Stimulated activated CD8-positive, alpha-beta memory T cell treated with anti-CD3 and anti-CD28 coated beads, Interleukin-7, amount 100 ng/mL, for 24 hours (primary cell): ENCODE measurements at regions not wholly inside any gene's neighbourhood (a gene's known extent, or its start where the extent isn't known, plus 50 kb on each side); places are given as distances from the start of the nearest gene placed in this dataset.

Experiments used
- DNase-seq: peaks from one replicate; pipeline ENCODE4 v3.0.0-alpha.2; 2020; ENCODE audit warnings: low read depth

- DNase-seq, result no peak
These were observed 395.2 kb upstream of the DCN start for GRCh38 chr12:91577586-91578539.

- DNase-seq, result no peak
These were observed 393.8 kb upstream of the DCN start for GRCh38 chr12:91576432-91576831.

GRCh38 chr12:91575630-91576029, 393.0 kb upstream of the DCN start:
- no peak for DNase-seq

- no peak for DNase-seq
These were observed 392.4 kb upstream of the DCN start for GRCh38 chr12:91574975-91575374.

- no peak for DNase-seq
These were observed 391.8 kb upstream of the DCN start for GRCh38 chr12:91574391-91574790.

- no peak for DNase-seq
These were observed 390.3 kb upstream of the DCN start for GRCh38 chr12:91572869-91573268.

- no peak for DNase-seq
These were observed 384.5 kb upstream of the DCN start for GRCh38 chr12:91567100-91567485.

- DNase-seq, result no peak
These were observed 383.9 kb upstream of the DCN start for GRCh38 chr12:91566328-91567099.

- DNase-seq, result no peak
These were observed 383.2 kb upstream of the DCN start for GRCh38 chr12:91565846-91566245.

- no peak for DNase-seq
These were observed 382.6 kb upstream of the DCN start for GRCh38 chr12:91565246-91565645.

- DNase-seq, result no peak
These were observed 380.6 kb upstream of the DCN start for GRCh38 chr12:91563011-91563765.

- no peak for DNase-seq
These were observed 379.9 kb upstream of the DCN start for GRCh38 chr12:91562476-91562875.

GRCh38 chr12:91561958-91562325, 379.3 kb upstream of the DCN start:
- no peak for DNase-seq

- no peak for DNase-seq
These were observed 378.8 kb upstream of the DCN start for GRCh38 chr12:91561301-91561957.

- no peak for DNase-seq
These were observed 374.3 kb upstream of the DCN start for GRCh38 chr12:91556909-91557308.

- DNase-seq, result no peak
These were observed 373.1 kb upstream of the DCN start for GRCh38 chr12:91555436-91556415.

GRCh38 chr12:91551927-91552326, 369.3 kb upstream of the DCN start:
- DNase-seq, result no peak

- no peak for DNase-seq
These were observed 368.6 kb upstream of the DCN start for GRCh38 chr12:91551242-91551641.

- no peak for DNase-seq
These were observed 360.0 kb upstream of the DCN start for GRCh38 chr12:91542666-91543065.

- no peak for DNase-seq
These were observed 359.4 kb upstream of the DCN start for GRCh38 chr12:91542067-91542466.

GRCh38 chr12:91538418-91538817, 355.8 kb upstream of the DCN start:
- DNase-seq, result no peak
